HL-60 (cell line): ENCODE measurements at regions not wholly inside any gene's neighbourhood (a gene's known extent, or its start where the extent isn't known, plus 50 kb on each side); places are given as distances from the start of the nearest gene placed in this dataset.

ENCODE experiments used
- DNase-seq, 2 experiments: peaks; one replicate each; pipeline ENCODE4 v3.0.0-alpha.2; 2010 to 2020; ENCODE audit warnings: low read depth in 1 of 2, low spot score in 1 of 2
- H3K27ac ChIP-seq: fragments of 250-450 bp; sonication (Bioruptor Pico); replicated peaks from 2 replicates; pipeline ENCODE4 v1.5.1; 2020; ENCODE audit warnings: mild to moderate bottlenecking, moderate library complexity
- H3K27me3 ChIP-seq: fragments of 250-450 bp; sonication (Bioruptor Pico); 2 replicates; pipeline ENCODE4 v1.5.1; 2021; ENCODE audit warnings: mild to moderate bottlenecking, moderate library complexity; ENCODE audit not compliant: insufficient read depth, poor library complexity, severe bottlenecking
- H3K4me3 ChIP-seq: replicated peaks from 2 replicates; pipeline ENCODE4 v1.5.1; 2011; ENCODE audit warnings: mild to moderate bottlenecking, control low read depth, low read length; ENCODE audit not compliant: insufficient read depth
- GABPA ChIP-seq: IDR thresholded peaks from 2 replicates; pipeline ENCODE4 v1.6.1; 2012; ENCODE audit warnings: low read depth
- POLR2AphosphoS5 ChIP-seq: IDR thresholded peaks from 2 replicates; pipeline ENCODE4 v1.6.1; 2012; ENCODE audit warnings: low read depth
- SPI1 ChIP-seq: IDR thresholded peaks from 2 replicates; pipeline ENCODE4 v1.6.1; 2012; ENCODE audit warnings: low read depth, mild to moderate bottlenecking, borderline replicate concordance
- TF ChIP-seq, protein P1 (sequence below): IDR thresholded peaks from 2 replicates; pipeline ENCODE4 v1.6.1; 2012; ENCODE audit warnings: low read depth; ENCODE audit not compliant: insufficient replicate concordance
- TF ChIP-seq, protein P2 (sequence below): IDR thresholded peaks from one replicate; pipeline ENCODE4 v1.5.1; 2011; ENCODE audit warnings: low read length, control low read depth, inconsistent platforms; ENCODE audit not compliant: insufficient read depth

GRCh38 chr12:86379337-86379736 is 123.1 kb upstream of the MGAT4C start:
- H3K27ac ChIP-seq, result no peak overlapping the region
- TF ChIP-seq POLR2AphosphoS5, result no peak
- TF ChIP-seq, protein P1, sequence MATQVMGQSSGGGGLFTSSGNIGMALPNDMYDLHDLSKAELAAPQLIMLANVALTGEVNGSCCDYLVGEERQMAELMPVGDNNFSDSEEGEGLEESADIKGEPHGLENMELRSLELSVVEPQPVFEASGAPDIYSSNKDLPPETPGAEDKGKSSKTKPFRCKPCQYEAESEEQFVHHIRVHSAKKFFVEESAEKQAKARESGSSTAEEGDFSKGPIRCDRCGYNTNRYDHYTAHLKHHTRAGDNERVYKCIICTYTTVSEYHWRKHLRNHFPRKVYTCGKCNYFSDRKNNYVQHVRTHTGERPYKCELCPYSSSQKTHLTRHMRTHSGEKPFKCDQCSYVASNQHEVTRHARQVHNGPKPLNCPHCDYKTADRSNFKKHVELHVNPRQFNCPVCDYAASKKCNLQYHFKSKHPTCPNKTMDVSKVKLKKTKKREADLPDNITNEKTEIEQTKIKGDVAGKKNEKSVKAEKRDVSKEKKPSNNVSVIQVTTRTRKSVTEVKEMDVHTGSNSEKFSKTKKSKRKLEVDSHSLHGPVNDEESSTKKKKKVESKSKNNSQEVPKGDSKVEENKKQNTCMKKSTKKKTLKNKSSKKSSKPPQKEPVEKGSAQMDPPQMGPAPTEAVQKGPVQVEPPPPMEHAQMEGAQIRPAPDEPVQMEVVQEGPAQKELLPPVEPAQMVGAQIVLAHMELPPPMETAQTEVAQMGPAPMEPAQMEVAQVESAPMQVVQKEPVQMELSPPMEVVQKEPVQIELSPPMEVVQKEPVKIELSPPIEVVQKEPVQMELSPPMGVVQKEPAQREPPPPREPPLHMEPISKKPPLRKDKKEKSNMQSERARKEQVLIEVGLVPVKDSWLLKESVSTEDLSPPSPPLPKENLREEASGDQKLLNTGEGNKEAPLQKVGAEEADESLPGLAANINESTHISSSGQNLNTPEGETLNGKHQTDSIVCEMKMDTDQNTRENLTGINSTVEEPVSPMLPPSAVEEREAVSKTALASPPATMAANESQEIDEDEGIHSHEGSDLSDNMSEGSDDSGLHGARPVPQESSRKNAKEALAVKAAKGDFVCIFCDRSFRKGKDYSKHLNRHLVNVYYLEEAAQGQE, result no peak
- TF ChIP-seq, protein P2, sequence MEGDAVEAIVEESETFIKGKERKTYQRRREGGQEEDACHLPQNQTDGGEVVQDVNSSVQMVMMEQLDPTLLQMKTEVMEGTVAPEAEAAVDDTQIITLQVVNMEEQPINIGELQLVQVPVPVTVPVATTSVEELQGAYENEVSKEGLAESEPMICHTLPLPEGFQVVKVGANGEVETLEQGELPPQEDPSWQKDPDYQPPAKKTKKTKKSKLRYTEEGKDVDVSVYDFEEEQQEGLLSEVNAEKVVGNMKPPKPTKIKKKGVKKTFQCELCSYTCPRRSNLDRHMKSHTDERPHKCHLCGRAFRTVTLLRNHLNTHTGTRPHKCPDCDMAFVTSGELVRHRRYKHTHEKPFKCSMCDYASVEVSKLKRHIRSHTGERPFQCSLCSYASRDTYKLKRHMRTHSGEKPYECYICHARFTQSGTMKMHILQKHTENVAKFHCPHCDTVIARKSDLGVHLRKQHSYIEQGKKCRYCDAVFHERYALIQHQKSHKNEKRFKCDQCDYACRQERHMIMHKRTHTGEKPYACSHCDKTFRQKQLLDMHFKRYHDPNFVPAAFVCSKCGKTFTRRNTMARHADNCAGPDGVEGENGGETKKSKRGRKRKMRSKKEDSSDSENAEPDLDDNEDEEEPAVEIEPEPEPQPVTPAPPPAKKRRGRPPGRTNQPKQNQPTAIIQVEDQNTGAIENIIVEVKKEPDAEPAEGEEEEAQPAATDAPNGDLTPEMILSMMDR, result no peak
- TF ChIP-seq SPI1, result no peak
- TF ChIP-seq GABPA, result no peak
- no peak for DNase-seq
- no peak overlapping the region for H3K4me3 ChIP-seq
- no peaks in the 10 kb centered on the region for H3K27me3 ChIP-seq

DNA sequence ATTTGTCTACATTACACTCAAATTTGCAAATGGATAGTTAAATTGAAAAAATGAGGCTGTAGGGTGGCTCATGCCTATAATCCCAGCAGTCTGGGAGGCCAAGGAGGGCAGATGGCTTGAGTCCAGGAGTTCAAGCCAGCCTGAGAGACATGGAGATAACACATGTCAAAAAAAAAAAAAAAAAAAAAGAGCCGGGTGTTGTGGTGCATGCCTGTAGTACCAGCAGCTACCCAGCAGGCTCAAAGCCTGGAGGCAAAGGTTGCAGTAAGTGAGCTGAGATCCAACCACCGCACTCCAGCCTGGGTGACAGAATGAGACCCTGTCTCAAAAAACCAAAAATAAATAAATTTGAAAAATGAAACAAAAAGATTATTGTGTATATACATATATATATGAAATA is 119.9 kb upstream of the MGAT4C start:
- no peak overlapping the region for H3K27ac ChIP-seq
- no peak overlapping the region for H3K4me3 ChIP-seq
- no peaks in the 10 kb centered on the region for H3K27me3 ChIP-seq
- DNase-seq, result no peak
- TF ChIP-seq POLR2AphosphoS5 (no peak), SPI1 (no peak), GABPA (no peak)
- TF ChIP-seq, protein P2, result no peak
- TF ChIP-seq, protein P1, result no peak

- no peak overlapping the region for H3K4me3 ChIP-seq
- H3K27ac ChIP-seq, result no peak overlapping the region
- no peak for DNase-seq
- TF ChIP-seq, protein P2, result no peak
- TF ChIP-seq SPI1 (no peak), GABPA (no peak)
- TF ChIP-seq, protein P1, result no peak
- no peaks in the 10 kb centered on the region for H3K27me3 ChIP-seq
Measured at GRCh38 chr12:86373813-86374212, 117.6 kb upstream of the MGAT4C start.
